Left renal pelvis (tissue), 4 donors: ENCODE measurements at regions not wholly inside any gene's neighbourhood (a gene's known extent, or its start where the extent isn't known, plus 50 kb on each side); places are given as distances from the start of the nearest gene placed in this dataset.

Experiments
- DNase-seq, 4 donors: peaks; one replicate each; pipeline ENCODE4 v3.0.0-alpha.2; 2013; ENCODE audit warnings: low read depth in 4 of 4, low spot score in 3 of 4

- peak in 2 of 4 donors; percentile 14 to 24 for DNase-seq
Measured at GRCh38 chrX:30504309-30504708, 73.3 kb downstream of the TASL start.

GRCh38 chrX:30495468-30495867, 82.1 kb downstream of the TASL start:
- DNase-seq: no peak

GRCh38 chrX:30493348-30493747, 84.2 kb downstream of the TASL start:
- no peak for DNase-seq

- no peak for DNase-seq
Measured at GRCh38 chrX:30489323-30489722, 88.2 kb downstream of the TASL start.

- no peak for DNase-seq
Measured at GRCh38 chrX:30488092-30488491, 89.5 kb downstream of the TASL start.

- no peak for DNase-seq
Measured at GRCh38 chrX:30483996-30484395, 93.6 kb downstream of the TASL start.

GRCh38 chrX:30468471-30468870, 109.1 kb downstream of the TASL start:
- DNase-seq: no peak
